GM21528 (cell line): ENCODE measurements at regions not wholly inside any gene's neighbourhood (a gene's known extent, or its start where the extent isn't known, plus 50 kb on each side); places are given as distances from the start of the nearest gene placed in this dataset.

Experiments
- ATAC-seq: cut with Tn5 transposase; IDR thresholded peaks from one replicate; pipeline ENCODE4 v1.9.1; 2021; ENCODE audit warnings: mild to moderate bottlenecking, moderate library complexity; ENCODE audit not compliant: unreplicated experiment, low FRiP score

- ATAC-seq = no peak
These were observed 328.7 kb downstream of the GABRG1 start for GRCh38 chr4:45795135-45795534.

- no peak for ATAC-seq
These were observed 345.3 kb downstream of the GABRG1 start for GRCh38 chr4:45778514-45778913.

DNA sequence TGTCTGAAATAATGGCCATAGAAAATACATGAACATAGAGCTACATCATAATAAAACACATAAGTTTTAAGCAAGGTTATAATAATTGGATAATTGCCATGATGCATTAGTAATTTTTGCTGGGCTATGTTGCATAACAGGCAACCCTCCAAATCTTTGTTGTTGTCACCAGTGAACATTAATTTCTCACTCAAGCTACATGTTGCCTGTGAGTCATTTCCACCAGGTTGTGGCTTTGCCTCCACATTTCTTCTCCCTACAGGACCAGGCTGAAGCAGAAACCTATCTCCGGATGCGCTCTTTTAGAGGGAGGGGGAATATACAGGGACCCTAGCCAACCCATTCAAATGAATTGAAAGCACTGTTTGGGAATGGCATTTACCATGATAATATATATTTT is 347.7 kb downstream of the GABRG1 start:
- ATAC-seq = no peak

DNA sequence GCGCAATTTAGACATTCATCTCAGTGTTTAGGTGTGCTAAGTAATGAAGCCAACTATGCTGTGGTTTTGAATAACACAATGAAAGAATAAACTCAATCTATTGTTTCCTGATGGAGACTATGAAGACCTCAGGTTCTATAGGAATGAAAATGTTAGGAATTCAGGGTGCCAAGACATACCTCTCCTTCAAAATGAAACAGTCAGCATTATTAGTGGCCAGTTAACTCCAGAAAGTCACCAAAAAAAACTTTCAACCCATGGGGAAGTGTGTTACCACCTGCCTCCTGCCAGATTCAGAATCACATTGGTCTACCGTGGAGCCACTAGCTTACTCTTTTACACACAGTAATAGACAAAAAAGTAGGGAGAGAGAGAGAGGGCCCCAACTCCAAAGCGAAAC is 352.9 kb downstream of the GABRG1 start:
- ATAC-seq = no peak

DNA sequence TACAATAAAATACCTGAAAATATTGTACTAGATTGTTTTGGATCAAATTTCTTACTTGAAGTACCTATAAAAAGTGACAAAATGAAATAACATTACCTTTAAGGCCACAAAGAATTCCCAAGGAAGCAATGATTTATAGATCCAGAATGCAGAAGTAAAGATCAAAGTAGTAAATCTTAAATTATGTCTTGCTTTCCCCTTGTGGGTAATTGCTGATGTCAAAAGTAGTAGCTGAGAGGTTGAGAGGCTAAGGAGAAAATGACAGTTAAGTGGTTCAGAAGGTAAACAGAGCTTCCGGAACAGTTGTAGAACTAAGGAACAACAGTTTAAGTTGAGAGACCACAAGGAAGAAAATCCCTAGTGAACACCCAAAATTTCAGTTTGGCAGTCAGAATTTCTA is 358.3 kb downstream of the GABRG1 start:
- ATAC-seq = no peak

- no peak for ATAC-seq
These were observed 371.9 kb downstream of the GABRG1 start for GRCh38 chr4:45751877-45752530.

GRCh38 chr4:45750721-45751120 is 373.1 kb downstream of the GABRG1 start:
- ATAC-seq = no peak

- no peak for ATAC-seq
These were observed 378.1 kb downstream of the GABRG1 start for GRCh38 chr4:45745741-45746140.

DNA sequence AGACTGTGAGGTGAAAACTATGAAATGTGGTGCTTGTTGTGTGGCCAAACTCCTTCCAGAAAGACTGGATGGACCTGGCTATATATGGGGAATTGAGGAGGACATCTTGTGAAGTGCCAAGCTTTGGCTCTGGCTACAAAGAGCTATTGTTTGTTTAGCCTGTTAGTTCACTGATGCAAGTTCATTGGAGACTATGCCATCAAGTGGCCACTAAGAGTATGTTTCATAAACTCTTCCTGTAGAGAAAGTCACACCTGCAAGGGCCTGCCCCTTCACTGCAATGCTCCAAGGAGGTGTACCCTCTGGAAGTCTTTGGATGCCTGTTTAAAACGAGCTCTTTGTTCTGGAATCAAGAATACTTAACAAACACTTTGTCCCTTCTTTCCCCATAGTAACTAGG is 382.0 kb downstream of the GABRG1 start:
- no peak for ATAC-seq

DNA sequence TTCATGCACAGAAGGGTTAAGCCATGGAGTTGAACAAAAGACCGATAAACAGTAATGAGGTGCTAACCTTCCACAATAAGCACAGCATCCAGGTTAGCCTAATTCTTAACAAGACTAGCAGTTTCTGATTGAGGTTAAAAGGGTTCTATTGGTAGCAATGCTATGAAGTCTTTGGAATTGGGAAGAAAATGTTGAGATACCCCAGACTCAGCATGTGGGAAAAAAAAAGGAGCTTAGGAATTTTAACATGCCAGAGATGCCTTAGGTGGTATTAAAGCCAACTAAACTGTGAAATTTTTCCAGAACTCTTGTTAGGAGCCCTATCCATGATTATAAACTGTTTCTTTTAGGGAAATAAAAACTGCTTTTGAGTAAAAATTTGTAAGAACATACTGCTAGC is 391.7 kb downstream of the GABRG1 start:
- no peak for ATAC-seq

- ATAC-seq = no peak
These were observed 407.8 kb downstream of the GABRG1 start for GRCh38 chr4:45716093-45716492.

GRCh38 chr4:45713996-45714395 is 409.9 kb downstream of the GABRG1 start:
- no peak for ATAC-seq

DNA sequence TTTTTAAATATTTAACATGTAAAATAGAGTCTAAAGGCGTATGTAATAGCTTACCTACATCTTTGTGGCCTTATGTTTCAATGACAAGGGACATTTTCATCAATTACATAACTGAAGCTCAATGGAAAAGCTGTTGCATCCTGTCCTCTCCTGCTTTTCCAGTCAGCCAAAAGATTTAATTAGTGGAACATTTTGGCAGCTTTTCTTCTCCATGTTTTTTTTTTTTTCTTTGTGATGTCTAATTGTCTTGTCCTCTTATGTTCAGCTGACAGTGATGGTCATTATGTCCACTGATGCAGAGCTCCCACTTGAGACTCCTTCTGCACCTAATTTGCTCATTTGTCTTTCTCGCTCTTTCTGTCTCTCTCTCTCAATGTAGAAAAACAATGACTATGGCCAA is 422.2 kb downstream of the GABRG1 start:
- ATAC-seq = no peak

DNA sequence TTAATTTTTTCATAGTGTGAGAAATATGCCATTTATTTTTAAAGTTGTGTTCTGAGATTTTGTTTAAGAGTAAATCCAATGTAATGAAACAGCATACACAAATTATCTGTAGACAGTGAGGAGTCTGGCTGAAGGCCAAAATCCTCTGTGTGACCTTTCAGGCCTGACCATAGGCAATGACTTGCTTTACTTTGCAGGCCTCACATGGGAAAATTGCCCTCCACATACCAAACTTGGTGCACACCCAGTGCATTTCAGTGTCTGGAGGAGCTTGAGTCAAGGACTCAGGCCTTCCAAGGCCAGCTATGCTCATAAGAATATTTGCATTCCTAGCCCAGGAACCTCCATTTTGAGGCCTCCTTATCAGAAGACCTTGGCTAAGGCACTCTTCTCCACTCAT is 430.1 kb downstream of the GABRG1 start:
- no peak for ATAC-seq

GRCh38 chr4:45692131-45692735 is 431.6 kb downstream of the GABRG1 start:
- no peak for ATAC-seq

DNA sequence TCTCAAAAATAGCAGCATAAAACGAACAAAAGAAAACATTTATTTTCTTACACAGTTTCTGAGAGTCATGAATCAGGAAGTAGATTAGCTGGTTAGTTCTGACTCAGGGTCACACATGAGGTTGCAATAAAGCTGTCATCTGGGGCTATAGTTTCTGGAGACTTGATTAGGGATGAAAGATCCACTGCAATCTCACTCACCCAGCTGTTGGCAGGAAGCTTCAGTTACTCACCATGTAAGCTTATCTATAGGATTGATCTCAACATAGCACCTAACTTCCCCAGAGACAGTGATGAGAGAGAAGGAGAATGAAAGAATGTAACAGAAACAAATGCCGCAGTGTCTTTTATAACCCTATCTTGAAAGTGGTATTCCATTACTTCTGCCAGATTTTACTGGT is 435.5 kb downstream of the GABRG1 start:
- ATAC-seq = no peak

- ATAC-seq = no peak
These were observed 444.4 kb downstream of the GABRG1 start for GRCh38 chr4:45679411-45679810.

GRCh38 chr4:45668128-45668527 is 455.7 kb downstream of the GABRG1 start:
- no peak for ATAC-seq

DNA sequence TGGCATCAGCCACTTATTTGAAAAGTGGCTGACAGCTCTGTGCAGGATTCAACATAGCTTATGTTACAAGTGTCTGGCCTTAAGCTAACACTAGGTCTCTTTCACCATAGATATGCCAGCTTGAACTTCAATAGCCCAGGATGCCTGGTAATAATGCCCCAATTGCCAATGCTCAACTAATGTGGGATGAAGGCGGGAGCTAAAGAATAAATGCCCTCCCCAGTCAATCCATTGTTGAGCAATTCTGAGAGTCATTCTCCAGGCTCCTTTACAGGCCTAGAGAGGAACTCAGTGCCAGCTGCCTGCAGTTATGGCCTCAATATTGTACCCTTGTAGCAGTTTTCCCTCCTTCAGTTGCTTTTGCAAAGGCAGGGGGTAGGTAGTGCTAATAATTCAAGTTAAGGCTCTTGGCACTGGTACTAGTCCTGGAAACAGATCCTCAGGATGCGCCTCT is 460.2 kb downstream of the GABRG1 start:
- no peak for ATAC-seq

DNA sequence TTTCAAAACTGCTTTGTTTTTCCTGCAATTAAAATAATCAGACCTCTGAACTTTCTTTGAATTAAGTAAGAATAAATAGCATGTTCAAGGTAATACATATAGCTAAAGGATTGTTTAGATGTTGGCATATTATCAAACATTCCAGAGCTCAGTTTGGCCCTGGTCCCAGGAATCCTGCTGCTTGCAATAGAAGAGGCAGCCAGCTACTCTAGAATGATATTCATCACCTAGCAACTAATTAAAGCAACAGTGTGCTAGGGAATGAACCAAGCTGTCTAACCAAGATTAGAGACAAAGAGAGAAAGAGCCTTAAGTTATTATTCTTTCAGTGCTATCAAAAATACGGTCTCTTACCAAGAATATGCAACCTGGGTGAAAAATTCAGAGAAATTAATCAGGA is 460.9 kb downstream of the GABRG1 start:
- no peak for ATAC-seq

- ATAC-seq = no peak
These were observed 462.0 kb downstream of the GABRG1 start for GRCh38 chr4:45661893-45662292.

DNA sequence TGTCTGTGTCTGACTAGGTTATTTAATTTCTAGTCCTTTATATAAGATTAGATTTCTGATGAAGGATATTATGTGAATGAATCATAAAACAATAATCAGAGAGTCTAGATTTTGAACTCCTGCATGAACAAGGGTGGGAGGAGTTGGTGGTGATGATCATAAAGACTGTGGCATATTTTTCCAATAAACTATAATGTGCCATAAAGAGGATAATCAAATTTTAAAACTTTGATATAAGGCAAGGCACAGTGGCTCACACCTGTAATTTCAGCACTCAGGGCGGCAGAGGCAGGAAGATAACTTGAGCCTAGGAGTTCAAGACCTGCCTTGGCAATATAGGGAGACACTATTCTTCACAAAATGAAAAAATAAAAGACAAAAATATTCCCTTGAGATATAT is 473.3 kb downstream of the GABRG1 start:
- no peak for ATAC-seq

DNA sequence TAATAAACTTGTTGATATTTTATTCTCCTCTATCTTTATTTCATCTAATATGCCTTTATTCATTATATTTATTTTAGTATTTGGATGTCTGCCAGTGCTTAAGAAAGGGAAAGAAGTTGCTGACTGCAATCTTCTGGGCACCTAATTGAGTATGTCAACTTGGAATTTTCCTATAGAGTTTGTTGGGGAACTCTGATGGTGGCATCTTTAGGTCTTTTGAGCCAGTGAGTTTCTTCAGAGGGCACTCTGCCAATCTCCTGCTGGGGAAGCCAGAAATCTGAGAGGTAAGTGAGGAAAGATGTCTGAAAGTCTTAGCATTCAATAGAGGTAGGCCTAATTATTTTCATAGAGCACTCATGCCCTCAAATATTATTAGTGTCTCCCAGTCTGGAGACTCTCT is 475.0 kb downstream of the GABRG1 start:
- ATAC-seq = no peak
